Motor neuron (in vitro differentiated cells): ENCODE measurements at regions not wholly inside any gene's neighbourhood (a gene's known extent, or its start where the extent isn't known, plus 50 kb on each side); places are given as distances from the start of the nearest gene placed in this dataset.

Source experiments
- ATAC-seq, 8 experiments: fragments of 200-7000 bp; cut with Tn5 transposase; replicated peaks in 6 of 8; 2 replicates each; pipeline ENCODE4 v1.8.0; 2021; ENCODE audit warnings: mild to moderate bottlenecking in 8 of 8, moderate library complexity in 8 of 8
- H3K27ac ChIP-seq, 2 donors: fragments of 250-450 bp; sonication (Bioruptor Pico); 2 replicates each; pipeline ENCODE4 v1.9.0; 2021; ENCODE audit warnings: antibody characterized with exemption in 2 of 2, mild to moderate bottlenecking in 2 of 2, moderate library complexity in 1 of 2
- H3K4me1 ChIP-seq, 2 donors: fragments of 250-450 bp; sonication (Bioruptor Pico); replicated peaks in 1 of 2; 2 replicates each; pipeline ENCODE4 v1.6.1; 2021; ENCODE audit warnings: antibody characterized with exemption in 2 of 2, mild to moderate bottlenecking in 2 of 2, moderate library complexity in 1 of 2
- H3K4me3 ChIP-seq, 5 donors: fragments of 250-450 bp; sonication (Bioruptor Pico); 2 replicates each; pipeline ENCODE4 v1.9.0; 2021; ENCODE audit warnings: antibody characterized with exemption in 5 of 5, mild to moderate bottlenecking in 5 of 5, moderate library complexity in 4 of 5
- WGBS, 10 experiments: fragments of 450-650 bp; shearing (Covaris generic); methylation state at CpG; one replicate each; pipeline ENCODE4 v1.0.0; 2022; 5-methylcytosine and 5-hydroxymethylcytosine counted together
- in situ Hi-C, 9 experiments: fragments of 400-800 bp; cut with MboI; loops; one replicate each; pipeline ENCODE4 v1.15.0; 2021; ENCODE audit warnings: low sequenced_read_pairs in 9 of 9, low pct_unique_long_range_greater_than_20kb in 2 of 9; ENCODE audit not compliant: unreplicated experiment in 9 of 9

DNA sequence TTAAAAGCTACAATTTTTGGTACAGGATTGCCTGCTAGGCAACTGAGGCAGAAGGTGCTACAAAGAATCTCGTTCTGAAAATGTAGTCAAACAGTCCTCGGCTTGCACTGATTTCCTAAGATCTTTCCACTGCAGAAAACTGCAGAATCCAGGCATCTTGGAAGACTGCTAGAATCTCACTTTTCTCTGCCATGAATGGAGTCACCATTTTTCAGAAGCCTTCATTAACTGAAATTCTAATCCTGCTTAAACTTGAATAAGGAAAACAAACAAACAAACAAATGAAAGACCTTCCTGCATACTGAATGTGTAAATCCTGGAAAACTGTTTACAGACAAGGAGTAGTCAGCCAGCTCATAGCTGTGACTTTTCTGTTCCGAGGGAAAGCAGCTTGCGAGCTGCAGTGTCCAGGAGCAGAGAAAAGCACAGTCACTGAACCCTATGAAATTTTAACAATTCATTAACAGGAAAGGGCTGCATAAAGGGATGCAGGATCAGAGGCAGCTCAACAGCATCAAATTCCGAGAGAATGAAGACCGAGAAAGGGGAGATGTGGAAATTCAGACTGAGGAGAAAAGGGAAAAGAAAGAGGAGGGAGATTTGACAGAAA is 210.5 kb upstream of the PIK3C3 start:
- in situ Hi-C loops: loop anchor here in 1 of 9 experiments (10.0 kb wide), 1 partner anchor 340 kb away; no protein-coding TSS in a partner anchor
- peak overlapping the region; percentile 14 to 24 for H3K27ac ChIP-seq
- H3K4me3 ChIP-seq: no peak overlapping the region
- H3K4me1 ChIP-seq: peaks cover 15 to 19% of the 10 kb centered on the region in 2 donors
- WGBS, 10 experiments: 0 to 38% (median 14%) methylated on average over 3 to 6 of the region's 6 CpGs
- peak in 7 of 8 experiments; percentile 37 to 64 (median 54) for ATAC-seq

DNA sequence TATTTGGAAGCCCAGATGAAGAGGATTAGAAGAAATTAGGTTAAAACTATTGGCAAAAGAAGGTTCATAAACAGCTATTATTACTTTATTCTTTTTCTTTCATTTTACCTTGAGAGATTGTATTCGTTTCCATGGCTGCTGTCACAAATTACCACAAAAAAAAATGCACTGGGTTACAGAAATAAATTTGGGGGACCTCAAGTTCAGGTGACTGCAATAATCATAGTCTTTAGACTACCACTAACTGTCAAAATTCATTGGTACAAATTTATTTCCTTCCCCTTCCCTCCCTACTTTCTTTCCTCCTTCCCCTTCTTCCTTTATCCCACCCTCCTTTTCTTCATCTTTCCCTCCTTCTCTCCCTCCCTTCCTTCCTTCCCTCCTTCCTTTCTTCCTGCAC is 217.8 kb upstream of the PIK3C3 start:
- in situ Hi-C loops: no loop called here
- no peak for ATAC-seq
- 0 to 100% (median 55%) methylated on average over 1 of the region's 1 CpG; no CpG with 5 or more reads in 3 of the 10 experiments for WGBS, 10 experiments
- H3K4me3 ChIP-seq: no peak overlapping the region
- no peak overlapping the region for H3K27ac ChIP-seq
- H3K4me1 ChIP-seq: no peaks in the 10 kb centered on the region

DNA sequence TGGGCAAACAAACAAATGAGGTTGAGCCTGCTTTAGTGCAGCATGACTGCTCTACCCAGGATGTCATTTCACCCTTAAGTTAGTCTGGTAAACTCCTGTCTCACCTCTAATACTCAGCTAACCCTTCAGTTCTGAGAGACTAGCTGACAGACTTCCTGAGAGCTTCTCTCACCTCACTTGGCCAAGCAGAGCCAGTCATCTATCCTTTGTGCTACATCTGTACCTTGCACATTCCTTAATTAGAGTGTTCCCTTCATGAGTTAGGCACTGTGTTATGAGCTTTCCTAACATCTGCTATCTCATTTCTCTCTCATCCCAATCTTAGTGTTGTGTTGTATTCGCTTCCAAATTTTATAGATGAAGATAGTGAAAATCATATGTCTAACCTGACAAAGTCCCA is 220.1 kb upstream of the PIK3C3 start:
- in situ Hi-C loops: no loop called here
- no peaks in the 10 kb centered on the region for H3K4me1 ChIP-seq
- H3K4me3 ChIP-seq: no peak overlapping the region
- ATAC-seq: no peak
- 20 to 100% (median 88%) methylated on average over 1 of the region's 1 CpG; no CpG with 5 or more reads in 4 of the 10 experiments for WGBS, 10 experiments
- H3K27ac ChIP-seq: no peak overlapping the region

DNA sequence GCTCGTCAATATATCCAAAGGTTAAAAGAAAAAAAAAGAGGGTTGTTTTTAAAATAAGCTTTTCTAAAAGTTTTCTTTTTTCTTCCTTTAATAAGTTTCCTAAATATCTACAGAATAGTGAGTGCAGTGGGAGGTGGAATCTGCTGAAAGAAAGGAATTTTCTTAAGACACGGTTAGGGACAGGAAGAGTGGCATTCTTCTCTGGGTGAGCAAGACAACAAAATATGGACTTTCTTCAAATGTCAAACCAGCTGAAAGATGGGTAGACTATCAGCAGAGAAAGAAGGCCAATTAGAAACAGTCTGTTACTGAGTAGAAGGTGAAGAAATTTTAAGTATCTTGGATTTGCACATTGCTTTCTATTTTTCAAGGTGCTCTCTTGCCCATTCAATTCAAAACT is 222.7 kb upstream of the PIK3C3 start:
- Histone ChIP-seq H3K4me1 (no peaks in the 10 kb centered on the region), H3K27ac (no peak overlapping the region), H3K4me3 (no peak overlapping the region)
- ATAC-seq: no peak
- in situ Hi-C loops: no loop called here
- 25 to 100% (median 71%) methylated on average over 1 to 2 of the region's 2 CpGs for WGBS, 10 experiments

DNA sequence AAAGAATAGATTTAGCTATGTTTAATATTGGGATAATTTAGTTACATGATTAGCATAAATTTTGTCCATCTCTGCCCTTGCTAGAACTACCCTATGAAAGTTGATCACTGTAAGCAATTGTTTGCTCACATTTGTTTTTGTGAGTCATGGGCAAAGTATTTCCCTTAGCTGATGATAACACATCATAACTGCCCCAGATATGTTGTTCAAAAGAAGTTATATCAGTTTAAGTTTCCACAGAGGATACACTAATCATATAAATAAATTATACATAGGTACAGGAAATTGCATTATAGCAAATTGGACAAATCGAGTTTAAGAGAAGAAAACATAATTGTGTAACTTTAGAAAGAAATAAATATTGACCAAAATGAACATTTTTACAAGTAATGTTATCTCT is 223.2 kb upstream of the PIK3C3 start:
- Histone ChIP-seq H3K4me1 (no peaks in the 10 kb centered on the region), H3K4me3 (no peak overlapping the region), H3K27ac (no peak overlapping the region)
- 0 to 100% (median 38%) methylated on average over 1 of the region's 1 CpG for WGBS, 10 experiments
- no peak for ATAC-seq
- in situ Hi-C loops: no loop called here

DNA sequence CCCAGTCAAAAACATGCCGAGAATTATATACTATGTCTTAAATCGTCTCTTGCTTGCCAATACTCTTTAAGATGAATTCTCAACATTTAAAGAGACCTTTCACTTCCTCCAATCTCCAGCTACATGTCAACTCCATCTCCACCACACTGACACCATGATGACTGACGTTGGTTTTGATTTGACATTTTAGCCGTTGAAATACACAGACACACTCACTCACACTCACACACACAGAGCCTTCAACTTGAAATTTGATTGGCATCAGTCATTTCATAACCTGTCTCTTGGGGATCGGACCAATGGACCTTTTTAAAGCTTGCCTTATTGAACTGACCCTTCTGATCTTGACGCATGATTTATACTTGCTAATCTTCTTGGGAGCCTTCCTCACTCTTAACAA is 230.8 kb upstream of the PIK3C3 start:
- in situ Hi-C loops: no loop called here
- no peak for ATAC-seq
- Histone ChIP-seq H3K27ac (no peak overlapping the region), H3K4me3 (no peak overlapping the region), H3K4me1 (no peaks in the 10 kb centered on the region)
- 10 to 96% (median 61%) methylated on average over 2 to 6 of the region's 6 CpGs for WGBS, 10 experiments

DNA sequence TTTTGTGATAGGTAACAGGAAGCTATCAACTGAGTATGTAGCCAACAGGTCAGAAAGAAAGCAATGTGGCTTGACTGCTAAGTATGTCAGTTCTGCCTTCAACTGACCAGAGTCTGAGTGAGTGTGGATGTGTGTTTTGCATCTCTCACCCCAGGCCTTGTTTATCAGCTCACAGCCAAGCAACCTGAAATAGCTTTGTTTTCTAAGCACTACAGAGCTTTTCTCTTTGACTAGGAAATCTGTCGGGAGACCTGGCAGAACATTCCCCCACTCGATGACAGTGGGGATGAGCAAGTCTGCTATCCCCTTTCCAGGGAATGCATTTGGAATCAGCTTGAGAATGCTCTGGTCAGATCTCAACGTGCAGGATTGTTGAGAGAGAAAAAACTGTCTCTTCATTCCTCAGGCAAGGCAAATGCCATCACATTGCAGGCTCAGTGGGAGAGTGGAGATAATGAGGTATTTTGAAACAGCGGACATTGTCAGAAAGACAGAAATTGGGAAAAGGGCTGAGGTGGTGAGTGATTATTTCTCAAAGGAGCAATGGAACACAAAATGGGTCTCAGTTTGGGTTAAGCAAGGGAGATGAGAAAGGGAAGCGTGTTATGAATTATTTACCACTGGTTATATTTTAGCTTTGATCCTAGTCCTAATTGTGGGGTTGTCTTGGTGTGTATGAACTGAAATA is 233.8 kb upstream of the PIK3C3 start:
- ATAC-seq: peak in 3 of 8 experiments; percentile 16 to 43 (median 37)
- H3K4me3 ChIP-seq: no peak overlapping the region
- H3K4me1 ChIP-seq: peaks cover 0 to 12% of the 10 kb centered on the region in 2 donors
- no peak overlapping the region for H3K27ac ChIP-seq
- 19 to 100% (median 73%) methylated on average over 1 to 4 of the region's 5 CpGs; no CpG with 5 or more reads in 1 of the 10 experiments for WGBS, 10 experiments
- in situ Hi-C loops: no loop called here

DNA sequence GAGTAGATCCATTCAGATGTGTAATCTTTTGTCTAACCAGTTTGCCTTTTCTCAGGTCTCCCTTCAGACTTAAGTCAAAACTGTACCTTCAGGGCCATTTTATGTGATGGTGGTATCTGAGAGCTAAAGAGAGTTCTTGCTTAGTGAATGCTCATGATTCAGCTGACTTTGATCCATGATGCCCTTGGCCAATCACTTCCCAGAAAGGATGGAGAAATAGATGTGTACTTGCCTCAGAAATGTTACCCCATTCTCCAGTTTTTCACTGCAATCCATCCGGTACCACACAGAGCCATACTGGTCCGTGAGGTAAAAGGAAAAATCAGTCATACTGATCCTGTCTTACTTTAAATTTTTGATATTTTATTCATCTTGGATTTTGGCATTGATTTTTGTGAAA is 234.8 kb upstream of the PIK3C3 start:
- Histone ChIP-seq H3K4me3 (no peak overlapping the region), H3K27ac (no peak overlapping the region), H3K4me1 (peaks cover 0 to 12% of the 10 kb centered on the region in 2 donors)
- WGBS, 10 experiments: 21 to 100% (median 71%) methylated on average over 1 to 2 of the region's 2 CpGs; no CpG with 5 or more reads in 2 of the 10 experiments
- in situ Hi-C loops: no loop called here
- ATAC-seq: no peak

DNA sequence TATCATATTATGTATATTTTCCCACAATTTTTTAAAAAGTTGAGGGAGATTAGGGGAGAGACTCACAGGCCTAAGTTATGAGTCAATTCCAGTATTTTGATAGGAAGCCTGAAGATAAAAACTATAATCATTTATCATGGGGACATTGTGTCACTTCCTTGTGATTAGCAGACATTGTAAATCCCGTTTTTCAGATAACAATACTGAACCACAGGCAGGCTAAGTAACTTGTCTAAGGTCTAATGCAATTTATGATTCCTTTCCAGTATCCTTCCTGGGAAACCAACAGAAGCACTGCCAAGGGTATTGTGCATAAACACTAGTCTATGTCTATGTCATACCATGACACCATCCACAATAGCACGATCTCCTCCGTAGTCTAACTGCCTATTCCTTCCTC is 235.2 kb upstream of the PIK3C3 start:
- 0 to 100% (median 88%) methylated on average over 1 to 3 of the region's 3 CpGs; no CpG with 5 or more reads in 2 of the 10 experiments for WGBS, 10 experiments
- Histone ChIP-seq H3K4me1 (peaks cover 0 to 12% of the 10 kb centered on the region in 2 donors), H3K27ac (no peak overlapping the region), H3K4me3 (no peak overlapping the region)
- in situ Hi-C loops: no loop called here
- ATAC-seq: no peak

DNA sequence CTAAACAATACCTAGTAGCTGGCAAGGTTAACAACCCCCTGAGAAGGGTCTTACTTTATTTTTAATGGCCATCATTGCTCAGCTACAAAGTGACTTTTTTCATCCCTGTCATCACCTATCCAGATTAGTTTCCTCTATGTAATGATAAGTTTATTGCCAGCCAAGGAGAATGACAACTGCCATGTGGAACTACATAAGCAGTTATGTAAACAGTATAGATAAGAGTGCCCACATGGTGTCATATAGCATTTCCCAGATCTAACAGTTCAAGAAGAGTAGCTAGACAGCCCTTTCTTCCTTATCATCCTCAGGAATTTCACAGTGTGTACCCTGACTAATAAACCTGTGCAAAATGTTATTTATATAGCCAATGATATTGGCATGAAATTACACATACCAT is 240.2 kb upstream of the PIK3C3 start:
- ATAC-seq: no peak
- H3K4me1 ChIP-seq: peaks cover 0 to 17% of the 10 kb centered on the region in 2 donors
- no peak overlapping the region for H3K27ac ChIP-seq
- H3K4me3 ChIP-seq: no peak overlapping the region
- in situ Hi-C loops: no loop called here

DNA sequence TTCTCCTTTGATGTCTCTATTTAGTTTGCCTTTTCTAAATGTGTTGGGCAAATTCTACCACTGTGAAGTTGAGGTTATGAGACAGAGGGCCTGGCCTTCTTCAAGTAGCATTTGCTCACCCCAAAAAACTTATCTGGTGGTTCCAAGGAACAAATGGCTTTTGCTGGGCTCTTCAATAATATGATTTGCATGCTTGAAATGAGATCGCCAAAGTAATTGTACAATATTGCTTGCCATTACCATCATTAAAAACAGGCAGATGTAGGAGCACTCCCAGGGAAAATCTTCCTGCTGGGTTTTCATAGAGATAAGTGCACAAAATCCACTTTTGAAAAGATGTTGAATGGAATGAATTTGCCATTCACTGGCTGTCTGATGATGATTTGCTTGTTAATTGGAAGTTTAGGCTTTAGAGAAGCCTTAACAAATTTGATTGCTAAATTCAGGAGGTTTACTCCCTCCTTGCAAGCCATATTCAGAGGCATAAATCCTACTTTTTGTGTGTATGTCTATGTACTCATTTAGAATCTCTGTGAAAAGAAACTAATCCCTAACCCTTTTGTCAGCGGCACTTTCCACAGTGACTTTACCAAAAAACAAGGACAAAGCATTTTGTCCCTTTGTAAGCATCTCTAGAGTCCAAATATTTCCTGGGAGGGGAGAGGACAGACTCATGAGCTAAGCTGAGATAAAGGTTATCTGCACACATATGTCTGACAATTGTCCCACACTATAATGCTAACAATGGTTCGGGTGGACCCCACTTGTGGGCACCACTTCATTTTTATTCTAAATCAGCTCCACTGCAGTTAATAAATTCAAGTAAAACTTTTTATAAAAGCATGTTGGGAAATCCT is 240.8 kb upstream of the PIK3C3 start:
- ATAC-seq: no peak
- in situ Hi-C loops: no loop called here
- 5 to 100% (median 83%) methylated on average over 1 to 3 of the region's 3 CpGs; no CpG with 5 or more reads in 1 of the 10 experiments for WGBS, 10 experiments
- H3K4me1 ChIP-seq: peaks cover 0 to 17% of the 10 kb centered on the region in 2 donors
- no peak overlapping the region for H3K27ac ChIP-seq
- no peak overlapping the region for H3K4me3 ChIP-seq

DNA sequence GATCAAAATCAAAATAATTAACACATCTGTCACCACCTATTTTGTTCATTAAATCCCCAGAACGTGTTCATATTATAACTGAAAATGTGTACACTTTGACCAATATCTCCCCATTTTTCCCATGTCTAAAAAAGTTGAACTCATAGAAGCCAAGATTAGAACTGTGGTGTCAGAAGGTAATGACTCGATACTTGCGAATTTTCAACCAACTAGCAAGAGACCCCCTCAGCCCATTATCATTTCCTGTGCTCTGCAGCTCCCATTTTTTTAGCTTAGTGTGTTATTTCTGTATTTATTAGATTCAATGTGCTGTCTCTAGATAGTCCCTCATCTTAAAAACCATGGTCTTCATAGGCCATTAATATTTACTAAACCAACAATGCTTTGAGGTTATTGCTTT is 248.7 kb upstream of the PIK3C3 start:
- in situ Hi-C loops: no loop called here
- H3K4me3 ChIP-seq: no peak overlapping the region
- WGBS, 10 experiments: 0 to 100% (median 75%) methylated on average over 1 to 3 of the region's 3 CpGs; no CpG with 5 or more reads in 2 of the 10 experiments
- H3K4me1 ChIP-seq: no peaks in the 10 kb centered on the region
- H3K27ac ChIP-seq: no peak overlapping the region
- ATAC-seq: no peak
